ENCODE measurements at regions not wholly inside any gene's neighbourhood (a gene's known extent, or its start where the extent isn't known, plus 50 kb on each side); places are given as distances from the start of the nearest gene placed in this dataset.

DNA sequence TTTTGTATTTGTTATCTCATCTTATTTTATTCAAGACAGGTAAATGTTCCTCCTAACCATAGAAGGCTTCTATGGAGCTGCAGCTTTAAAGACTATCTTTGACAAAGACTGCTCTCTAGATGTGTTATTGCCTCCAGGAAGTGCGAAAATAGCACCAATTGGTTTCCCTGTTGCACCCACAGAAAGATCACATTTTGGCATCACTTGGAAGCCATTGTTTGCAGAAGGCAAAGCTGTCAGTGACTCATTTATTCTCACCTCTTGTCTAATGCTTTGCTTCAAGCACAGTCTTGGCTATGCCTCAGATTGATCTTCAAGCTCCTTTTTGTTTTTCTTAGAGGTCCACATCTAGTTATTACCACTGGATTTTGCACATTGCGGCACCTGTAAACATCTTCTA is 150.3 kb downstream of the PCDH7 start:
- no peak for TF ChIP-seq POLR2A (IDR thresholded peaks at IDR 0.05; ENCODE audit: low read depth, low read length)
- FAIRE-seq, result no peak
- DNase-seq (ENCODE audit: insufficient read length, low spot score), result no peak

DNA sequence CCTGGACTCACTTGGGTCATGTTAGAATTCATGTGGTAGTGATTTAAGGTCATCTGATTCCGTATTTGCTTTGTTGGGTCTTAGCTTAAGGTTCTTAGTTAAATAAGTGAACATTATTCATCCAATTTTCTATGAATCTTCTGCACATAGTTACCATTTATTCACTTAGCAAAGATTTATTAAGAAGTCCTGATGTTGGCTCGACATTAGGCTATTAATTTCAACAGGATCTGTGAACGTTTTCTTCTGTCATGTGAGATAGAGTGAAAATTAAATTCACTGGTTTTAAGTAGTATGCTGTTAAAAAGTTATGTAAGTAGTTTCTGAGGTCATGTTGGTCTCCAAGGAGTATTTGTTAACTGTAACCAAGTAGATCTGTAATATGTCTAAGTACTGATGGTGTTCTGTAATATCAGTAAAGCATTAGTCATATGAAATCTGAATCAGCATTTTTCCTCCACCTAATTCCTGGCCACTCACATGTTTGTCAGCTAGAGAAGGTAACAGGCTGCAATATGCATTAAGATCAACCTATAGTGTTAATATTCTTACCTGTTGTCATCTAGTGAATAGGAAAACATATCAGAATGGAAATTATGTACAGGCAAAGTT is 155.6 kb downstream of the PCDH7 start:
- no peak for FAIRE-seq
- no peak for TF ChIP-seq POLR2A (IDR thresholded peaks at IDR 0.05; ENCODE audit: low read depth, low read length)

DNA sequence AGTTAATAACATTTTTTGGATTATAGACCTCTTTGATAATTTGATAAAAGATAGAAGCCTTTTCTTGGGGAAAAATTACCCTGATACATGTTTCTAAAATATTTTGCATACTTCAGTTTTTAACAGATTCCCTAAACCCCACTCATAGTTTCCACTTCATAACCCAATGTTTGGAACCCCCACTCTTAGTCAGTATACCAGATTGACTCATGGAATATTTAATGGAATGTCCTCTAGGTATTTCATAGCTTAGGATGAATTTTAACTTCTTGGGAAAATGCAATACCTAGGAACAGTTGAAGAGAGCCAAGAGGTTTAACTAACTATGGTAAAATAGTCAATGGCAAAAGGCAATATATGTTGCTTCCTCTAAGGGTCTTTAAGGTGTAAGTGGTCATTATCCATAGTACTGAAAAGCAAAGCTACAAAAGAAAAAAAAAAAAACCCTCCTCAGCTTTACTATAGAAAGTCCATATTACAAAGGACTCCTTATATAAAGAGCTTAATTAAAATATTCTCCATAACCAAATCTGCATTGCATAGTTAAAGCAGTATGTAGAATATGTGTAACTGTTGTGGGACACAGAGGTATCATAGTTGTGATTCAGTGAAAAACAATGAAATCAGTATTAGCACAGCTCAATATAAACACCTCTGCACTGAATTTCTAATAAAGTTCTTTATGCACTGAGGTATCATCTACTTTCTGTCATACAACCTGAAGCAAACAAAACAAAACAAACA is 159.9 kb downstream of the PCDH7 start:
- no peak for FAIRE-seq
- no peak for TF ChIP-seq POLR2A (IDR thresholded peaks at IDR 0.05; ENCODE audit: low read depth, low read length)
- no peak for DNase-seq (ENCODE audit: insufficient read length, low spot score)

More for the DNA sequence above, 155.6 kb downstream of the PCDH7 start:
- DNase-seq (ENCODE audit: insufficient read length, low spot score), result no peak

DNA sequence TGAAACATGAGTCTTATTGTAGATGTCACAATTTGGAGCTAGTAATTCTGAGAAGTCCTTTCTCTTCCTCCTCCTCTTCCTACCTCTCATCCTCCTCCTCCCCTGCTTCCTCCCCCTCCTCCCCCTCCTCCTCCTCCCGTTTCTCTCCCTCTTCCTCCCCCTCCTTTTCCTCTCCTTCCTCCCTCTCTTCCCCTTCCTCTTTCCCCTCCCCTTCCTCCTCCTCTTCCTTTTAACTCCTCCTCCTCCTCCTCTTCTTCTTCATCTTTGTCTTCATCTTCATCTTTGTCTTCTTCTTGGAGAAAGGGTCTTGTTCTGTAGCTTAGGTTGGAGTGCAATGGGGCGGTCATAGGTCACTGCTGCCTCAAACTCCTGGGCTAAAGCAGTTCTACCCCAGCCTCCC is 161.8 kb downstream of the PCDH7 start:
- no peak for DNase-seq (ENCODE audit: insufficient read length, low spot score)
- no peak for FAIRE-seq
- no peak for TF ChIP-seq POLR2A (IDR thresholded peaks at IDR 0.05; ENCODE audit: low read depth, low read length)

DNA sequence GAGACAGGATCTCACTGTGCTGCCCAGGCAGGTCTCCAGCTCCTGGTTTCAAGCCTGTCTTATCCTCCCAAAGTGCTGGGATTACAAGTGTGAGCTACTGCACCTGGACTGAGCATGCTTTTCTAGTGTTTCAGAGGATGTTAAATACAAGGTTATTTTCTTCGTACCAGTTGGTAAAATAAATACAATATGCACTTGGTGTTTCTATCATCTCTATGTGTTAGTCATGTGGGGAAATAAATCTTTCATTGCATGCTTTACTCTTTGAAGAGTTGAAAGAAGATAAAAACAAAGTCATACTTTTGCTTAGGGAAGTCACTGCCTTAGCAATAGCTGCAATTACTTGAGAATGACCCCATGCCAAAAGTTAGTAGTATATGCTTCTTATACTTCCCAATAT is 162.3 kb downstream of the PCDH7 start:
- DNase-seq (ENCODE audit: insufficient read length, low spot score), result no peak
- no peak for TF ChIP-seq POLR2A (IDR thresholded peaks at IDR 0.05; ENCODE audit: low read depth, low read length)
- no peak for FAIRE-seq

DNA sequence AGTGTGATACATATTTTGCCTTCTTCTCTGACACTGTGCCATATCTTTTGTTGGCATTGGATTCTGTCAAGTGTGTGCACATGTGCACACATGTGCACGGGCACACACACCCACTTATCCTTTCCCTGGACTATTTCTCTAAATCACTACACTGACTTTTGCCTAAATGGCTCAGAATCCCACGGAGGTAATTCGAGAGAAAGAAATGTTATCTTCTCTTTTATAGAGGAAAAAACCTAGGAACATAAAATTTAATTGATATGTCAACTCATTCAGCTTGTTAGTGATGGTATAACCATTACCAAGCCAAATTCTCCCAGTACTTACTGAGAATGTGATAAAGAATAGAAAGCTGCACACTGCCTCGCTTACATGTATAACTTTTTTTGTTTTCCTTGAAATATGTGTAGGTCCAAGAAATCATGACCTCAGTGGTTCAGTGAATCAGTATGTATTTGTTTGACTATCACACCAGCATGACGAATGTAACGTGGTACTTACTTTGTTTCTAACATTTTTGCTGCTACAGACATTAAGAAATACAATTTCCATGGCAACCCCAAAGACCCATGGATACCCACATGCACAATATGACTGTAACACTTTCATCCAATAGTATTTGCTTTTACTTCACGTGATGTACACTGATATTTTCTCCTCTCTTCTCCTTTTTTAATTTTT is 163.0 kb downstream of the PCDH7 start:
- DNase-seq (ENCODE audit: insufficient read length, low spot score) (no peak), FAIRE-seq (no peak)
- TF ChIP-seq POLR2A (IDR thresholded peaks at IDR 0.05; ENCODE audit: low read depth, low read length), result no peak

DNA sequence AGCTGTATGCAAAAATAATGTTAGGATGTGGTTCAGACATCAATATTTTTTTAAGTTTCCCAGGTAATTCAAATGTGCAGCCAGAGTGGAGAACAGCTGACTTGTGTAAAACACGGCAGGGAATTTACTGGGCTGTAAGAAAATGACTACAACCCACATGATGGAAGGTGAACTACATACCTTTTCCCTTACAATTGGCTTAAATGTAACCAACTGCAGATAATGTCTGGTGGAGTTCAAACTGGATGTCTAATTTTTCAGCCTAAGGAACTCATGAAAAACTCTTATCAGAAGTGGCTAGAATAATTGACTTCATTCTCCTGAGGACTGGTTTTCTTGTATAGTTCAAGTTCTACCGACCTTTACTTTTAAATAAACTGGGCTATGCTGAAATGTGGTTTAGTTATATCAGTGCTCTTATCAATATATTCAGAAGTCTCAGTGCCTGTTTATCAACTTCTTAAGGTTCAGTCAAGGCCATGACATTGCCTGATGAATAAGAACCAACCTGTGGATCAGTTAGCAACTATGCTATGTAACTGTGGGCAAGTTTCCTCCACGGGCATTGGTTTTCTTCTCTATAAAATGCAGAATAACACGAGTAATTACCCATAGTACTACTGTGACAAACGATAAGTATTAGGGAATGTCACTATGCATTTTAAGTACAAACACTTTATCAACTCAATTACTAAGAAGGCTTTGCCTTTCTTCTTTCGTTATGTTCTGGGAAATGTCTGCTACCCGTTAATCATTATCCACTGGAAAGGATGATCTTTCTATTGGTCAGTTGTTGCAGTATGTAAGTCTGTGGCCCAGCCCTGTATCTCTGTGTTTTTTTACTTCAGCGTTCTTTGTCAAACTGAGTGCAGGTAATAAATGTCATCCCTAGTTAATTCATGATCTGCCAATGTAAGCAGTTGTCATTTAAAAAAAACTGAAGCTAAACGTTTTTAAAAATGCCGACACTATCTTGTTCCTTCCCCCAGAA is 181.6 kb downstream of the PCDH7 start:
- FAIRE-seq (no peak), DNase-seq (ENCODE audit: insufficient read length, low spot score) (no peak)
- no peak for TF ChIP-seq POLR2A (IDR thresholded peaks at IDR 0.05; ENCODE audit: low read depth, low read length)

DNA sequence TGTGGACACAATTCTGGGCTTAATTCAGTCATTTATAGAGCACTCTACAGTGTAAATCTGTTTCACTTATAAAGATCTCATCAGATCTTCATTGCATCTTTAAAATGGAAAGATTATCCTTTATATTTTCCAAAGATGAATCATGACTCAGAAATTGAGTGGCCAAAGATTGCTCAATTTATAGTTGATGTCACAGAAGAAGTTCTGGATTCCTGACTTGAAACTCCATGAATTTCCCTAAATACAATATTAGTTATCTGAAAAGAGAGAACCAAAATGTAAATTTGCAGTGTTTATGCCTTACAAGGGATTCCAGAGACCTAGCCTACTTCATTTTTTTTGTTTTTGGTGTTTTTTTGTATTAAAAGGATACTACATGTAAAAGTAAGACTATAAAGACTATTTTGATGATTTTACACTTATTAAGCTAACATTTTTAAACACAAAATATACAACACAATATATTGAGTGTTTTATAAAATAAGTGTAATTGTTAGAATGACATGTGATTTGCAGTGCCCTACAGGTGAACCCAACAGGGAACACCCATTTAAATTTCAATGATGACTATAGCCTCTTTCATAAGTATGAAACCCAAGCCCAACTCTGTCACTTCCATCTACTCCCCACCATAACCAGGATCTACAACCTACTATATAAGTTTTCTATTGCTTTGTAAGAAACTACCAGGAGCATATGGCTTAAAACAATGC is 183.5 kb downstream of the PCDH7 start:
- no peak for FAIRE-seq
- no peak for TF ChIP-seq POLR2A (IDR thresholded peaks at IDR 0.05; ENCODE audit: low read depth, low read length)
- DNase-seq (ENCODE audit: insufficient read length, low spot score), result no peak

DNA sequence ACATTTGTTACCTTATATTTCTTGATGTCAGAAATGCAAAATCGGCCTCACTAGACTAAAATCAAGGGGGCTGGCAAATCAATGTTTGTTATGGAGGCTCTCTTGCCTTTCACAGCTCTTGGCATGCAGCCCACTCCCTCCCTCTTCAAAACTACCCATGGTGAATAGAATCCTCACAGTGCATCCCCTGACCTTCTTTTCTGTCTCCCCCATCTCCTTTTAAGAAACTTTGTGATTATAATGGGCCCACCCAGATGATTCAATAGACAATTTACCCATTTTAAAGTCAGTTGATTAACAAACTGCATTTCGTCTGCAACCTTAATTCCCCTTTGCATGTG is 184.0 kb downstream of the PCDH7 start:
- no peak for DNase-seq (ENCODE audit: insufficient read length, low spot score)
- TF ChIP-seq POLR2A (IDR thresholded peaks at IDR 0.05; ENCODE audit: low read depth, low read length), result no peak
- no peak for FAIRE-seq

DNA sequence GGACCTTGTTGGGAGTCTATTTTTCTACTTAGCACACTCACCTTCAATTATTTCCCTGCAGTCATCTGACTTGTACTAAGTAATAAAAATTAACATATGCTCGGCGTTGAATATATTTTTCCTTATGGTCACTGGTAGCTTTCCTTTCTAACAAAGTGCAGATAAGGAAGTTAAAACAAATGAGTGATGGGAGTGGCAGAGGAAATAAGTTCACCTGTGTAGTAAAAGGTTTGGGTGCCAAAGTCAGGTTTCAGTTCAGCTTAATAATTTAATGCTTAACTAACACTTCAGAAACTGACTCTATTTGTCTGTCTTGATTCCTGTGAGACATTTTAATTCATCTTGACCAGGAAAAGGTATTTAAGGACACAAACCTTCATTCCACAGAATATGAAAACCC is 184.4 kb downstream of the PCDH7 start:
- FAIRE-seq (no peak), DNase-seq (ENCODE audit: insufficient read length, low spot score) (no peak)
- no peak for TF ChIP-seq POLR2A (IDR thresholded peaks at IDR 0.05; ENCODE audit: low read depth, low read length)

DNA sequence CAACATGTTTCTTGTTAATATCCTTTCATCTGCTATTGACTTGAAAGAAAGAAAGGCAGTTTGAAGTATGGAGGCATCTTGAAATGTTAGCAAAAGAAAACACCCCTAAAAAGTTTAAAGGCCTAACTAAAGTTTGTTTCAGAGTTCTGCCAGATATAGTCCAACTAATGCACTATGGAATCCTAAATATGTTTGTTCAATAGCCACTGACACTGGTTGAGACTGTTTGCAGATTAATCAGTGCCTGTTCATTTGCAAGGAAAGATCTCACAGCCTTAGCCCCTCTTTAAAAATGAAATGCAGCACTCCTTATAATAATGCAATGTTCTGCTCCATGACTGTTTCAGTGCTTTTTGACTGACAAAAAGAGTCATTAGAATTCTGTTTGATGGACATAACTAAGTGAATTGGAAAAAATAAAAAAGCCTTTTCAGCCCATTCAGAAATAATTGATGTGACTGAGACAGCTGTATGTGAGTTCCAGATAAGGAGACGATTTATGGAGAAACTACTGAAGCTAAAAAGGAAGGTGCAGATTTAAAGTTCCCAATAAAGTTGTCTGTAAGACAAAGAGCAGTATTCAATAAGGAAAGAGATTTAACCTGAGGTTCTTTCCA is 192.0 kb downstream of the PCDH7 start:
- DNase-seq (ENCODE audit: insufficient read length, low spot score), result no peak
- FAIRE-seq, result no peak
- no peak for TF ChIP-seq POLR2A (IDR thresholded peaks at IDR 0.05; ENCODE audit: low read depth, low read length)

DNA sequence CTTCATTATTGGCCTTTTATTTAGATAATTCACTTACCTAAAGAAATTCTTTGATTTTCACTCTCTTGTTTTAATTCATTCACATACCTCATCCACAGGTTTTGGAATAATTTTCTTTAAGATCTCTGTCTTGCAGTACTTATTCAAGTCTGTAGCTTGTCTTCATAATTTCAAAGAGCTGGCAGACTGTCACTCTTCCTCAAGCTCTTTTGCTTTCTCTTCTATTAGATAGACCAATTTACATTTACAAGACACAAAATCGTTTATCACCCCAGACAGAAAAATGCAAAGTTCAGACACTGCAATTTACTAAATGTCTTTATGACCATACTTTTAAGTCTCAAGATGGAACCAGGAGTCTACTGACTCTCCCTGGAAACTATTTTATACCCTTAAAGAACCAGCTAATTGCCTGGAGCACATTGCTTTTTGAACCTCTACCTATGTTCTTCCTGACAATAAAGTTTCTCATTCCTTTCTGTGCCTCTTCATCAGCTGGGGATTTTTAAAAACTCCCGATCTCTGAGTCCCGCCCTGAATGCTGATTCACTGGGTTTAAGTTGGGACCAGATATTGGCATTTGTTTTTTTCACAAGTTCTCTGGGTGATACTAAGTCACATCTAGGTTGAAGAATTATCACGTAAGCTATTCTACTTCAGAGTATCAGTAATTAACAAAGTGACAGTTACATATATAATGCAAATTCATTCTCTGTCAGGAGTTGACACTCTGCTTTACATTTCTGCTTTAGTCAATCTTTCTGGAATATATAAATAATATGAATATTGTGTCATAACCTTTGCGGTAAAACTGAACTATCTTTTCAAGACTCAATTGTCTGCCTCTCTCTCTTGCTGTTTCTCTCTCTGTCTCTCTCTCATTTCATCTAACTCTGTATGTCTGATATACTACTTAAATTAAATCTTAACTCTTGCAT is 196.4 kb downstream of the PCDH7 start:
- DNase-seq (ENCODE audit: insufficient read length, low spot score), result no peak
- TF ChIP-seq POLR2A (IDR thresholded peaks at IDR 0.05; ENCODE audit: low read depth, low read length), result no peak
- no peak for FAIRE-seq

Data from H54 (cell line).